Endometrium (tissue), 2 donors: ENCODE measurements at regions not wholly inside any gene's neighbourhood (a gene's known extent, or its start where the extent isn't known, plus 50 kb on each side); places are given as distances from the start of the nearest gene placed in this dataset.

Source experiments
- FAIRE-seq: peaks from 2 replicates; lab custom pipeline; 2012; peaks lifted over from hg19 to GRCh38; lab: Jason Lieb, UNC
- donor health status: control.
- donor health status: control.

GRCh38 chr17:73954951-73955350 is 248.5 kb upstream of the RPL38 start:
- FAIRE-seq, result no peak

- FAIRE-seq, result no peak
Measured at GRCh38 chr17:73955616-73956015, 247.9 kb upstream of the RPL38 start.

- no peak for FAIRE-seq
Measured at GRCh38 chr17:73956169-73956568, 247.3 kb upstream of the RPL38 start.

GRCh38 chr17:73956595-73957465 is 246.6 kb upstream of the RPL38 start:
- FAIRE-seq, result no peak

- no peak for FAIRE-seq
Measured at GRCh38 chr17:73957564-73957963, 245.9 kb upstream of the RPL38 start.

- no peak for FAIRE-seq
Measured at GRCh38 chr17:73958453-73958852, 245.0 kb upstream of the RPL38 start.

GRCh38 chr17:73960469-73960868 is 243.0 kb upstream of the RPL38 start:
- FAIRE-seq, result no peak

GRCh38 chr17:73962308-73962707 is 241.2 kb upstream of the RPL38 start:
- no peak for FAIRE-seq

GRCh38 chr17:73968680-73969079 is 234.8 kb upstream of the RPL38 start:
- no peak for FAIRE-seq

- no peak for FAIRE-seq
Measured at GRCh38 chr17:73969956-73970355, 233.5 kb upstream of the RPL38 start.

GRCh38 chr17:73971127-73971526 is 232.4 kb upstream of the RPL38 start:
- no peak for FAIRE-seq

- FAIRE-seq, result no peak
Measured at GRCh38 chr17:73972056-73972455, 231.4 kb upstream of the RPL38 start.

- no peak for FAIRE-seq
Measured at GRCh38 chr17:73972901-73973300, 230.6 kb upstream of the RPL38 start.

- no peak for FAIRE-seq
Measured at GRCh38 chr17:73973586-73974409, 229.7 kb upstream of the RPL38 start.

GRCh38 chr17:73974536-73974935 is 228.9 kb upstream of the RPL38 start:
- no peak for FAIRE-seq

- FAIRE-seq, result no peak
Measured at GRCh38 chr17:73976147-73976546, 227.3 kb upstream of the RPL38 start.

- no peak for FAIRE-seq
Measured at GRCh38 chr17:73976676-73977521, 226.6 kb upstream of the RPL38 start.

GRCh38 chr17:73980517-73980916 is 223.0 kb upstream of the RPL38 start:
- FAIRE-seq, result no peak

GRCh38 chr17:73982871-73983270 is 220.6 kb upstream of the RPL38 start:
- FAIRE-seq, result no peak

GRCh38 chr17:73983621-73984400 is 219.7 kb upstream of the RPL38 start:
- no peak for FAIRE-seq

- FAIRE-seq, result no peak
Measured at GRCh38 chr17:73984941-73985340, 218.5 kb upstream of the RPL38 start.
